DND-41 (cell line): ENCODE measurements at regions not wholly inside any gene's neighbourhood (a gene's known extent, or its start where the extent isn't known, plus 50 kb on each side); places are given as distances from the start of the nearest gene placed in this dataset.

Experiments
- ATAC-seq: fragments of 200-7000 bp; cut with Tn5 transposase; 3 replicates; pipeline ENCODE4 v1.9.1; 2021; ENCODE audit warnings: low read depth; ENCODE audit not compliant: insufficient read depth
- DNase-seq: peaks from one replicate; pipeline ENCODE4 v3.0.0-alpha.2; 2020
- H2AFZ ChIP-seq: 2 replicates; pipeline ENCODE4 v1.6.0; 2012; ENCODE audit warnings: low read depth, low read length
- H3K27ac ChIP-seq: 2 replicates; pipeline ENCODE4 v1.5.1; 2012; ENCODE audit warnings: low read length, inconsistent platforms
- H3K27me3 ChIP-seq: fragments of 200-600 bp; sonication (generic); 2 replicates; pipeline ENCODE4 v1.6.0; 2012; ENCODE audit warnings: low read length, mild to moderate bottlenecking, inconsistent platforms; ENCODE audit not compliant: insufficient read depth, poor library complexity
- H3K36me3 ChIP-seq: 2 replicates; pipeline ENCODE4 v1.5.1; 2012; ENCODE audit warnings: low read length, inconsistent platforms; ENCODE audit not compliant: insufficient read depth
- H3K4me1 ChIP-seq: 2 replicates; pipeline ENCODE4 v1.5.1; 2012; ENCODE audit warnings: mild to moderate bottlenecking, low read length; ENCODE audit not compliant: insufficient read depth
- H3K4me2 ChIP-seq: 2 replicates; pipeline ENCODE4 v1.6.0; 2012; ENCODE audit warnings: mild to moderate bottlenecking, moderate library complexity, low read length, inconsistent platforms; ENCODE audit not compliant: insufficient read depth
- H3K4me3 ChIP-seq, 2 experiments: fragments of 200-600 bp in 1 of 2; shearing (Covaris generic) in 1 of 2; 2 replicates each; pipeline ENCODE4 v1.5.1; 2012 to 2016; ENCODE audit warnings: inconsistent platforms in 2 of 2, low read length in 2 of 2, mild to moderate bottlenecking in 2 of 2, low read depth in 1 of 2, moderate library complexity in 1 of 2
- H3K79me2 ChIP-seq: 2 replicates; pipeline ENCODE4 v1.6.0; 2012; ENCODE audit warnings: low read length, inconsistent platforms; ENCODE audit not compliant: insufficient read depth
- H3K9ac ChIP-seq: 2 replicates; pipeline ENCODE4 v1.6.0; 2012; ENCODE audit warnings: low read depth, mild to moderate bottlenecking, inconsistent platforms, low read length, moderate library complexity
- H3K9me3 ChIP-seq: 2 replicates; pipeline ENCODE4 v1.5.1; 2012; ENCODE audit warnings: low read length, moderate library complexity, mild to moderate bottlenecking, inconsistent platforms; ENCODE audit not compliant: insufficient read depth, severe bottlenecking
- H4K20me1 ChIP-seq: 2 replicates; pipeline ENCODE4 v1.6.0; 2012; ENCODE audit warnings: low read length; ENCODE audit not compliant: insufficient read depth
- CTCF ChIP-seq: IDR thresholded peaks from 2 replicates; pipeline ENCODE4 v1.5.1; 2012; ENCODE audit warnings: borderline replicate concordance, low read length, moderate library complexity, mild to moderate bottlenecking; ENCODE audit not compliant: poor library complexity, severe bottlenecking; ENCODE audit errors: extremely low read depth
- EZH2 ChIP-seq: IDR thresholded peaks from 3 replicates; pipeline ENCODE4 v1.6.1; 2012; ENCODE audit warnings: borderline replicate concordance, low read depth, mild to moderate bottlenecking, moderate library complexity, low read length, inconsistent platforms; ENCODE audit not compliant: severe bottlenecking

DNA sequence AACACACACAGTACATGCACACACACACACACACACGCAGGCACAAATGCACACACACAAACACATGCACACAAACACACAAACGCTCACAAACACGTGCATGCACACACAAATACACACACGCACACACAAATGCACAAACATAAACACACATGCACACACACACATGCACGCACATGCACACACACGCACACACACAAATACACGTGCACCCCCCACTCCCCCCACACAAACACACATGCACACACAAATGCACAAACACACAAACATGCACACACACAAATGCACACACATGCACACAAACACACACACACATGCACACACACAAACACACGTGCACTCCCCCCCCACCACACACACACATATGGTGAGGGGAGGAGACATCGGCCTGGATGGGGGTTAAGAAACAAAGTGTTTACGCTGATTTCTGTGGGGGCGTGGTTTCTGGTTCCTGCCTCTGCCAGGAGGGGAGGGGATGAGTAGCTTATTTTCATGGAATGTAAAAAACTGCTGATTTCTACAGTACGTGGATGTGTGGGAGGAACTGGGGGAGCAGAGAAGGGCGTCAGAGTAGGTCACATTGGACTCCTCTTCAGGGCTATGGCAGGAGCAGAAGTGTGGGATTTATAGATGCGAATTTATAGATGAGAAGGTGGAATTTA is 607.2 kb downstream of the QKI start:
- H3K9me3 ChIP-seq = peaks cover 3% of the 10 kb centered on the region
- H4K20me1 ChIP-seq = no peaks in the 10 kb centered on the region
- H3K9ac ChIP-seq = no peak overlapping the region
- no peaks in the 10 kb centered on the region for H3K79me2 ChIP-seq
- H2AFZ ChIP-seq = no peak overlapping the region
- H3K27me3 ChIP-seq = no peaks in the 10 kb centered on the region
- TF ChIP-seq EZH2 (no peak), CTCF (no peak)
- no peaks in the 10 kb centered on the region for H3K4me1 ChIP-seq
- H3K36me3 ChIP-seq = no peaks in the 10 kb centered on the region
- no peak overlapping the region for H3K4me3 ChIP-seq
- no peak for ATAC-seq
- no peak for DNase-seq
- H3K27ac ChIP-seq = no peak overlapping the region
- no peak overlapping the region for H3K4me2 ChIP-seq

DNA sequence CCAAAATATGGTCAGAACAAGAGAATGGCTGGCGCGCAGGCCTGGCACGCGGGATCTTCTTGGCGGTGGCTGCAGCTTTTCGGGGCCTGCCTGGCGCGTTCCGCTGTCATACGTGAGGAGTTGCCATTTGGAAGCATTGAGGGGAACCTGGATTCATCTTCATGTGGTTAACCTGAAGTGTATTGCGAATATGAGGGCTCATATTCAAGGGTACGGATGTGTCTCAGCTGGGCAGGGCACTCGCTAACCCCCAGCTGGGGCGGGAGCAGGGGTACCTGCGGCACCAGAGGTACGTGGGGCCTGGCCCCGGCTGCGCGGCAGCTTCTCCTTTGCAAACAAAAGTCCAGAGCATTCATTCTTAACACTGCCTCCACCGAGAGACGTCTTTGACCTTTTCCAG is 605.6 kb downstream of the QKI start:
- Histone ChIP-seq H2AFZ (no peak overlapping the region), H3K27ac (no peak overlapping the region), H3K4me2 (no peak overlapping the region), H3K9me3 (peaks cover 5% of the 10 kb centered on the region), H4K20me1 (no peaks in the 10 kb centered on the region), H3K4me3 (no peak overlapping the region), H3K9ac (no peak overlapping the region), H3K79me2 (no peaks in the 10 kb centered on the region), H3K36me3 (no peaks in the 10 kb centered on the region), H3K4me1 (no peaks in the 10 kb centered on the region), H3K27me3 (no peaks in the 10 kb centered on the region)
- no peak for TF ChIP-seq CTCF
- no peak for TF ChIP-seq EZH2
- ATAC-seq = no peak
- DNase-seq = no peak

DNA sequence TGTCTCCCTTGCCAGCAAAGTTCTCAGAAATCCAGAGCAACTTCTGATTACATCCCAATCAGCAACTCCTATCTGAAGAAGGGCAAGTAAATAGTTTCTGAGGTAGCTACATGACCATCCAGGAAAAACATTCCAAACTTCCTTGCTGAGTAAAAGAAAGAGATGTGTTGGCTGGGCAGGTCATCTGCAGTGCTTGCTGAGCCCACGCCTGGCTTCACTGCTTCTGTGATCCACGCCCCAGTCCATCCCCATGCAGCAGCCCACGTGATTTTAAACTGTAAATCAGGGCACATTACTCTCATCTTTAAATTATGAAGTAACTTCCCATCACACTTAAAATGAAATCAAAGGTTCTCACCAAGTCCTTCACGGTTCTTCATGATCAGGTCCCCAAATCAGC is 603.6 kb downstream of the QKI start:
- H3K9me3 ChIP-seq = peaks cover 5% of the 10 kb centered on the region
- no peaks in the 10 kb centered on the region for H3K4me1 ChIP-seq
- H3K36me3 ChIP-seq = no peaks in the 10 kb centered on the region
- no peak for DNase-seq
- no peaks in the 10 kb centered on the region for H4K20me1 ChIP-seq
- ATAC-seq = no peak
- H3K4me3 ChIP-seq = no peak overlapping the region
- H3K79me2 ChIP-seq = no peaks in the 10 kb centered on the region
- H2AFZ ChIP-seq = no peak overlapping the region
- no peak overlapping the region for H3K27ac ChIP-seq
- no peak overlapping the region for H3K4me2 ChIP-seq
- H3K9ac ChIP-seq = no peak overlapping the region
- TF ChIP-seq CTCF (no peak), EZH2 (no peak)
- H3K27me3 ChIP-seq = no peaks in the 10 kb centered on the region

- no peaks in the 10 kb centered on the region for H3K27me3 ChIP-seq
- peaks cover 5% of the 10 kb centered on the region for H3K9me3 ChIP-seq
- H3K9ac ChIP-seq = no peak overlapping the region
- no peaks in the 10 kb centered on the region for H3K79me2 ChIP-seq
- H3K4me3 ChIP-seq = no peak overlapping the region
- H3K36me3 ChIP-seq = no peaks in the 10 kb centered on the region
- no peak overlapping the region for H3K4me2 ChIP-seq
- DNase-seq (no peak), ATAC-seq (no peak)
- TF ChIP-seq EZH2 (no peak), CTCF (no peak)
- H2AFZ ChIP-seq = no peak overlapping the region
- no peaks in the 10 kb centered on the region for H3K4me1 ChIP-seq
- no peaks in the 10 kb centered on the region for H4K20me1 ChIP-seq
- no peak overlapping the region for H3K27ac ChIP-seq
Observed at GRCh38 chr6:164016056-164016455, 601.5 kb downstream of the QKI start.
